ENCODE measurements at regions not wholly inside any gene's neighbourhood (a gene's known extent, or its start where the extent isn't known, plus 50 kb on each side); places are given as distances from the start of the nearest gene placed in this dataset.

DNA sequence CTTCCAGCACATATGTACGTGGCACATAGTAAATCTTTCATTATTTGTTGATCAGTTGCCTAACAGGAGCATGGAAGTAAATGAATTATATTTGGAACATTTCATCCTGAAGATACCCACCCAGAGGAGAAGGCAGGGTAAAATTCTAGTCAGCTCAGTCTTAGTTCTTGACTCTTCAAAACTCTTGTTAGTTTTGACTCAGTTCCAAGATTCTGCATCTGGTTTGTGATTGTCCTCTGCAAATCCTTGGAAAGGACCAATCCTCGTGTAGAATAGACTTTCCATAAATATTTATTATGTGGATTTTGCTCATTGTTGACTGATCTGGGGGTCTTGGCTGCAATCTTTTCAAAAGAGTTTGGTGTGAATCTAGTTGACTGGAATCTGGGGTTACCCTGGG is 257.5 kb upstream of the FAT1 start:
- no peak overlapping the region for H2AK5ac ChIP-seq (ENCODE audit: insufficient read length, low read length)
- no peak overlapping the region for H3K14ac ChIP-seq (ENCODE audit: insufficient read depth, low read length)
- H4K8ac ChIP-seq (replicated peaks; ENCODE audit: insufficient read length, low read depth, low read length): no peak overlapping the region
- TF ChIP-seq, protein P1, sequence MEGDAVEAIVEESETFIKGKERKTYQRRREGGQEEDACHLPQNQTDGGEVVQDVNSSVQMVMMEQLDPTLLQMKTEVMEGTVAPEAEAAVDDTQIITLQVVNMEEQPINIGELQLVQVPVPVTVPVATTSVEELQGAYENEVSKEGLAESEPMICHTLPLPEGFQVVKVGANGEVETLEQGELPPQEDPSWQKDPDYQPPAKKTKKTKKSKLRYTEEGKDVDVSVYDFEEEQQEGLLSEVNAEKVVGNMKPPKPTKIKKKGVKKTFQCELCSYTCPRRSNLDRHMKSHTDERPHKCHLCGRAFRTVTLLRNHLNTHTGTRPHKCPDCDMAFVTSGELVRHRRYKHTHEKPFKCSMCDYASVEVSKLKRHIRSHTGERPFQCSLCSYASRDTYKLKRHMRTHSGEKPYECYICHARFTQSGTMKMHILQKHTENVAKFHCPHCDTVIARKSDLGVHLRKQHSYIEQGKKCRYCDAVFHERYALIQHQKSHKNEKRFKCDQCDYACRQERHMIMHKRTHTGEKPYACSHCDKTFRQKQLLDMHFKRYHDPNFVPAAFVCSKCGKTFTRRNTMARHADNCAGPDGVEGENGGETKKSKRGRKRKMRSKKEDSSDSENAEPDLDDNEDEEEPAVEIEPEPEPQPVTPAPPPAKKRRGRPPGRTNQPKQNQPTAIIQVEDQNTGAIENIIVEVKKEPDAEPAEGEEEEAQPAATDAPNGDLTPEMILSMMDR (conservative IDR thresholded peaks at IDR 0.05): no peak
- no peaks in the 10 kb centered on the region for H3K36me3 Mint-ChIP-seq (ENCODE audit: insufficient read depth in 1 of 3, low read depth in 3 of 3)
- no peak overlapping the region for H2BK20ac ChIP-seq (ENCODE audit: low read depth, low read length, poor library complexity, severe bottlenecking)
- no CpG with 5 or more reads among the region's 2 CpGs for WGBS (ENCODE audit: extremely low coverage, insufficient read length, low lambda C conversion rate)
- H4K91ac ChIP-seq (ENCODE audit: insufficient read length, low read depth, low read length): no peak overlapping the region
- no peak overlapping the region for H3K27ac Mint-ChIP-seq
- no peaks in the 10 kb centered on the region; the same call in 1 of the 2 replicates for H3K4me1 ChIP-seq (ENCODE audit: insufficient read depth, low read length)
- no peaks in the 10 kb centered on the region for H3K27me3 ChIP-seq (ENCODE audit: insufficient read depth, low read length)
- no peak overlapping the region for H4K5ac ChIP-seq (ENCODE audit: insufficient read length, low read depth, low read length)
- H2BK5ac ChIP-seq (ENCODE audit: insufficient read length, low read length): no peak overlapping the region
- H3K4me1 Mint-ChIP-seq: peaks cover 16 to 18% of the 10 kb centered on the region in 2 experiments
- H3K23me2 ChIP-seq (ENCODE audit: insufficient read length, low read depth, low read length, poor library complexity, severe bottlenecking): no peaks in the 10 kb centered on the region
- no peaks in the 10 kb centered on the region for H3K79me1 ChIP-seq (ENCODE audit: insufficient read depth, low read depth, low read length, poor library complexity, severe bottlenecking)
- no peak overlapping the region for H2BK120ac ChIP-seq (ENCODE audit: low read depth, low read length, poor library complexity, severe bottlenecking)
- no peak for DNase-seq
- no peaks in the 10 kb centered on the region for H3K27me3 Mint-ChIP-seq (ENCODE audit: low read depth)
- H3K4ac ChIP-seq (ENCODE audit: low read depth, low read length): no peak overlapping the region
- H3K9ac ChIP-seq (ENCODE audit: extremely low read depth, insufficient read length, low read length): no peak overlapping the region
- H3K27ac ChIP-seq (ENCODE audit: insufficient read length, low read depth, low read length): no peak overlapping the region
- H2BK15ac ChIP-seq (ENCODE audit: low read depth, low read length): no peak overlapping the region
- no peak overlapping the region for H3K23ac ChIP-seq (ENCODE audit: insufficient read length, low read depth, low read length)
- no peaks in the 10 kb centered on the region for H4K20me1 ChIP-seq (ENCODE audit: control insufficient read depth, insufficient read depth, insufficient read length)
- no peak overlapping the region for H3K4me3 Mint-ChIP-seq
- no peak overlapping the region for H2AFZ ChIP-seq (ENCODE audit: low read length)
- no peak overlapping the region for H2BK12ac ChIP-seq (ENCODE audit: insufficient read length, low read depth, low read length)
- H3K79me2 ChIP-seq (ENCODE audit: insufficient read depth, low read length): no peaks in the 10 kb centered on the region
- H3K9me3 ChIP-seq (ENCODE audit: control insufficient read depth, low read depth, low read length): no peaks in the 10 kb centered on the region
- H3K4me2 ChIP-seq (ENCODE audit: insufficient read depth, insufficient read length, low read length): no peak overlapping the region
- H3K9me3 Mint-ChIP-seq: no peaks in the 10 kb centered on the region; a peak in 1 of 5 replicates
- H3K18ac ChIP-seq (ENCODE audit: insufficient read length, low read depth, low read length): no peak overlapping the region
- H3T11ph ChIP-seq (ENCODE audit: low read length): no peak overlapping the region
- H3K56ac ChIP-seq (ENCODE audit: insufficient read length, low read depth, low read length): no peak overlapping the region
